ENCODE measurements at regions not wholly inside any gene's neighbourhood (a gene's known extent, or its start where the extent isn't known, plus 50 kb on each side); places are given as distances from the start of the nearest gene placed in this dataset.

DNA sequence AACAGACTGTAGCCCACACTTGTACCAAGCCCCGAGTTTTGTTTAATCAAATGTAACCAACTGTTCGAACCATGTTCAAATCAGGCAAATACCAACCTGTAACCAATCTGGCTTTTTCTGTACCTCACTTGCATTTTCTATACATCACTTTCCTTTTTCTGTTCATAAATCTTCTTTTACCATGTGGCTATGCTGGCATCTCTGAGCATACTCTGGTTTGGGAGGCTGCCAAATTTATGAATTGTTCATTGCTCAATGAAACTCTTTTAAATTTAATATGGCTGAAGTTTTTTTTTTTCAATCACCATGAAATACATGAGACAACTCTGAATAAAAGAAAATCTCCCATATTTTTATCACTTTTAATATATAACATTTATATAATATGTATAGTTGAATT lies 256.1 kb downstream of the SLITRK6 start:
- DNase-seq (ENCODE audit: low spot score), result no peak

DNA sequence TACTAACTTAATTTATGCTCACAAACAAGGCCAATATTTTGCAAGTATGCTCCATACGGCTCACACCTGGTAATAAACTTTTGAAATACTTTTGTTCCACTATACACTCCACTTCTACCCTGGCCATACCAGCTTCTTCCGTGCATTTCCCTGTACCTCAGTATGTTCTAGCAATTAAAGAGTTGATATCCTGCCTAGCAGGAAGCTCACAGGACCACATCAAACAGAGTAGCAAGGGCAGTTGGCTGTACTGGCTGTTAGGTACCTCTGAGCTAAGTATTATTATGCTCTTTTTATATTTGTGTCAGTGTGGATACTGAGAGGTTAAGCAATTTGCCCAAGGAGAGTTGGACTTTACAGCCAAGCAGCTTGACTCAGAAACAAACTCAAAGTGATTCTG lies 257.7 kb downstream of the SLITRK6 start:
- DNase-seq (ENCODE audit: low spot score), result no peak

DNA sequence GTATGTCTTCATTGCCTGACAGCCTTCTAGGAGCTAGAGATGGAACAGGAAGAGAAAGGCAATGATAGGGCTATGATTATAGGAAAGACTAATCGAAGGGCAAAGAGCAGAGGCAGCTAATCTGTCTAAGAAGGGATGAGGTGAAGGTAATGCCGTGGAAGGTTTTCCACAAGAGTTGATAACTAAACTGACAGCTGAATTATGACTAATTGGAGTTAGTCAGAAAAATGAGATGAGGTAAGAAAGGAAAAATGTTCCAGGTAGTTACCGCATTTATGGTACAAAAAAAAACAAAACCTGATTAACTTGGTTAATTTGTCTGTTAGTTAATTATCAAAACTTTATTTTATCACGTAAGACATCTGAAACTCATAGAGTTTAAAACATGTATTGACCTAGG lies 260.3 kb downstream of the SLITRK6 start:
- DNase-seq (ENCODE audit: low spot score), result no peak

DNA sequence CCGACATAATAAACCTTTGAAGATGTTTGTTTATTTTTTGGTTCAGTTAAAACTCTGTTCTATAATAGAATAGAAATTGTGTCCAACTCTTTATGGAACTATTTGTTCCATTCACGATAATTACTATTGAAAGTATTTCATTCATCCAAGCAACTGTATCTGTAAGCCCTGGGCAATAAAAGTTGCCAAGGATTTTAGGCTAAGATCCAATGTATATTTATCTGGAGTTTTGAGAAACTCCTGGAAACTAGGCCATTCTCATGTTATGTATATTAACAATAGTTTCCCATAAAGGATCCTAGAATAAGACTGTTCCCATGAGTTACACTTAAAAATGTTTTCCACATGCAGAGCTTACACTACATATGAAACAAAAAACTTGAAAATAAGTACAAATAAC lies 261.6 kb downstream of the SLITRK6 start:
- DNase-seq (ENCODE audit: low spot score), result no peak

DNA sequence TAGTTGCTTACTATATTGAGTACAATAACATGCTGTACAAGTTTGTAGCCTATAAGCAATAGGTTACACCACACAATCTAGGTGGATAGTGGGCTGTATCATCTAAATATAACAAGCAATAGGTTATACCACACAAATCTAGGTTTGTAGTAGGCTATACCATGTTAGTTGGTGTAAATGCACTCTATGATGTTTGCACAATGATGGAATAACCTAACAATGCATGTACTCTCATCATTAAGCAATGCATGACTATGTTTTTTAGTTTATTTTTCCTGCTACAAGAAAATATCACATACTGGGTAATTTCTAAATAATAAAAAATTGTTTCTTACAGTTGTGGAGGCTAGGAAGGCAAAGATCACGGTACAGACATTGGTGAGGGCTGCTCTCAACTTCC lies 262.5 kb downstream of the SLITRK6 start:
- no peak for DNase-seq (ENCODE audit: low spot score)

DNA sequence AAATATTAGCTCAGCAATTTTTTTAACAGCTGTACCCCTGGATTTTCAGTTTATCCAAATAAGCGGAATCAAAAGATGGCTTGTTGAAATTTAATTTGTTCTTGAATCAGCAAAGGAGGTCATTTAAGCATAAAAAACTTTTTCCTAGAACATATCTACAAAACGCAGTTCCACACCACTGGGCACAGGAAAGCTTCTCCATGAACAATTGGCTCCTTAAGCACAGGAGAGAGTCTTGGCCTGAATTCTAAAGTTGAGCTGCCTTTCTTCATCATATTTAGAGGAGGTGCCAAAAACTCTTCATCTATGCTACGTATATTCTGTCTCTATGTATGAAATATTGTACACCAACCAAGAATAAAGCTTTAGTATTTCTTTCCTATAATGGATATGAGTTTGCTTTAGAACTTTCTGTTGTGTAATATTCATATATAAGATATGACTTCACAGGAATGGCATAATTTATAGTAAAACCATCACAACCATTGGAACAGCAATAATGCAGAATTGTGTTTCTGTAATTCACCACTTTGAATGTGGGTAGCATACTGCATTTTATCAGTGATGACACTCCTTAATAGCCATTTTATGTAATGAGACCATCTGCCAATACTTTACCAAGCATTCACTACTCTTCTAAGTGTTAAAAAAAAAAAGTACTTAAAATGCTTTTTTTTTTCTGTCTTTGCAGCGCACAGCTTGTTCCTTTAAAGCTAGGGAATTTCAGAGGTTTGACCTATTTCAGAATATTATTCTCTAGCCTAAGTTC lies 263.7 kb downstream of the SLITRK6 start:
- no peak for DNase-seq (ENCODE audit: low spot score)

DNA sequence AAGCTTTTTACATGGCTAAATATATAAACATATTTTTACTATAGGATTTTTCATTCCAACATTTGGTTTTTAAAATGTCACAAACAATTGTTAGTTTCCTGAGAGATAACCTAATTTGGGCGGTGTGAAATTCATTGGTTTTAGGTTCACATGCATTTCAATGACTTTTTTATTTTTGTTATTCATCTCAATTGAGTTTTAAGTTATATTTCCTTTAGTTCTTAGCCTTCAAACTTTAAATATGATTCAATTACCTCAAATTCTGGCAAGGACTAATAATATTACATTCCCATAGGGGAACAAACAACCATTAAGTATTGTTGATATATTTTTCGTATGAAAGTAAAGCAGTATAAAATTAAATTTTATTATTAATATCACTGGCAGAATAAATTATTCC lies 265.3 kb downstream of the SLITRK6 start:
- no peak for DNase-seq (ENCODE audit: low spot score)

DNA sequence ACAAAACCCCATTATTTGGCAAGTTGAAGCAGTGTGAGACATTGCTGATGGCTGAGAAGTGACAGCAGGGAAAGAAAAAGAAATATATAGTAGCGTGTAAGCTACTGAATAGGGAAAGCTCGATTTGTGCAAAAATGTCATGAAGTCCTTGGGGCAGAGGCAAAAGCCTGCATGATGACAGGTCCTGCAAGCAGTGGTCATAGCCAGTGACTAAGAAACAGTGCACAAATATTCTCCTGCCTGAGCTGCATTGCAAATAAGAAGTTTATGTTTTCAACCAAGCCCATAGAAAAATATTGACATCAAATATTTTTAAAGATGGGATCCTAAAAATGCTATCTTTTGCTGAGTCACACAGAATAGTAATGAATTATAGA lies 270.0 kb downstream of the SLITRK6 start:
- DNase-seq (ENCODE audit: low spot score), result no peak

DNA sequence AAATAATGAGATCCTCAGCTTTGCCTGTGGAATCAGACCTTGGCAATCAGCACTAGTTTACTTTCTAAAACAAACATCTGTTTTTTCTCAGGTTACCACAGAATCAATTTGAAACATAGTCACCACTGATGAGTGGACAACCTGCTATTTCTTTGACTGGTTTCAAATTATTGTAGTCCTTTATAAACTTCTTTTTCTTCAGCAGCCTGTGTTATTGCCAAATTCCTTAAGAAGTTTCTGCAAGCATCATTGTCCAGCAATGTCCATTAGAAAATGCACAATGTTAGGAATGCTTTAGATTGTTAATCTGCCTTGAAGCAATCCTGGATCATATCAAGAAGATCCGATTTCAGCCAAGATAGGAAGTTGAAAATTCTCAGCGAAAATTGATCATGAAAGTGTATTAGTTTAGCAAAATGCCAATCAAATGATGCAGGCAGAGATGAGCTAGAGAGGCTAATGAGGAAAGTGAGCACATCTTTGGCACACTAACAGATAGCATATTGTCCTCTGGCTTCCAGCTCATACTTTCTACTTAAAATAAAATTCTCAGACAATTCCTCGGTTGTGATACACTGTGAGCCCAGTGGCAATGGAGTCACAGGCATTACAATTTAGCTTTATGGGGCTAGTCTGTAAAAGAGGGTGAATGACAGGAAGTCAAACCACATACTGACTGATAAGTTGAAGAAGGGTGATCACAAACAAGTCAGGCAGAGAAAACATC lies 270.6 kb downstream of the SLITRK6 start:
- DNase-seq (ENCODE audit: low spot score), result no peak

DNA sequence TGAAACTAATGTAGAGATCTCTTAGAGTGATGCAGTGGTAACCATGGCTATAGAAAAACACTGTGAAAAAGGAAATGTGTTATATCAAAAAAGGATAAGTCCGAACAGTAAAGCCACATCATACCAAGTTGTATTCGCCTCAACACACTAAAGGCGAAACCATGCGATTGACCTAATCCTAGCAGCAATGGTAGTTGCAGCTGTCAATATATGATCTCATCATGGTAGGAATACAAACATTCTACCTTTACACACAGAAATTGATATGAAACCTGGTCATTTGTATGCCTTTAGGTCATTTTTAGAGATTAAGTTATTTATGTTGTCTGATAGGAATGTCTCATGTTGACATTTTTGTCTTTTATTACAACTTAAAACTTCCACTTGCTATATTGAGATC lies 271.9 kb downstream of the SLITRK6 start:
- no peak for DNase-seq (ENCODE audit: low spot score)

DNA sequence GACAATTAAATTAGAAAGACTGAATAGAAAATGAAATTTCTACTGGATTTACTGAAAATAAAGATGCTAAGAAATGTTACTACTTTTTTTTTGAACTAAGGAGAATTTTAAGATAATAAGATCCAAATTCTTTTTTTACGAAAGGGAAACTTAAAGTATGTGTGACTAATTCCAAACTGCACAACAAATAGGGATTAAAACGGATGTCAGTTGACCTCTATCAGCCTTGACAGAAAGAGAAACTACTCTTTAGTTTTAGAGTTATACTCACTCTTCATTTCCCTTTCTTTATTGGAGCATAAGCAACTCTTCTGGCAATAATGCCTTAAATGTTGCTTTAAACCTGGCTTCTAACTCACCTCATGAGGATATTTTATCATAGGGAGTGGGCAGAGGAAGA lies 273.8 kb downstream of the SLITRK6 start:
- no peak for DNase-seq (ENCODE audit: low spot score)

DNA sequence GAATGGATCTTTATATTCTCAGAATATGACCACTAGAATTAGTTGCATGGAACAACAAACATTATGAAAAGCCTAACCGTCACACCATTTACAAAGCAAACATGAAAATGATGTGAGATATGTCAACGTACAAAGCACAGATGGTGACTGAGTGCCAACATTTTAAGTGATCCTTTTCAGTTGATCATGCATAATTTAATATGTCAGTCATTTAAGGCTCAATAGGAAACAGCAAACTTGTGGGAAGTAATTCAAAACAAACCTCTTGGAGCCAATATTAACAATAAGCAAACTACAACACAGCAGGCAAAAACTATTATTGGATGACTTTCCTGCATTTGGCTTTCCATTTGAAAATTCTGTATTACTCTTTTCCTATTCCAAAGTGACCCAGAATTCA lies 277.6 kb downstream of the SLITRK6 start:
- no peak for DNase-seq (ENCODE audit: low spot score)

DNA sequence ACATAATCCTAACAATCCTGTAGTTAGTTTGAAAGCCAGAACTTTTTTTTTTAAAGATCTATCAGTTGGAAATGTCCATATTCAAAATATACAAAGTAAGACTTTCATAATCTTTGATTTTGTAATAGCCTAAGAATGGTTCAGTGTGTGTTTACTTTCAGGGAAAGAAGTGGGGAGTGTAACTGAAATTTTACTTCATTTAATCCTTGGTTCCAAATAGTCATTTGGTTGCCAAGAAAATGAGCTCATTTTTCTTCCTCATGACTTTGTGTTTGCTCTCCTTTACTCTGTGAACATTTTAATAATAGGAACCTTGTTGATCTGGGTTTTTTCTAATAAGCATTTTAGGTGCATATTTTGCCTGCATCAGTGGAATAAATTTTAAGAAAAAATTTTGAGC lies 278.8 kb downstream of the SLITRK6 start:
- no peak for DNase-seq (ENCODE audit: low spot score)

DNA sequence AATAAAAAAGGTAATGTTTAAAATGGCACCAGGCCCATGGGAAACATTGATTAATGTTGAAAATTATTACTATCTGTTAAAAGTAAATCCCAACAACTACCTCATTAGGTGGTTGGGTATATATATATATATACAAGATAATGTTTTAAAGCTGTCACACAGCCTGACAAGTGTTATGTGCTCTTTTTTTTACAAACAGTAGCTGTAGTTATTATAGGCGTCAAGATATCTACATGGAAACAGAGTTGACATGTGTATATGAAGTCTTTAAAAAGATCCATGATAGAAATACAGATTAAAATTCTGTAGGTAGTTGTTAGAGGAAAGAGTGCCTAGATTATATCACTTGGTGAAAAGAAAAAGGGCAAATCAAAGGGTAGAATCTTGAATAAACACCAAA lies 279.9 kb downstream of the SLITRK6 start:
- no peak for DNase-seq (ENCODE audit: low spot score)

DNA sequence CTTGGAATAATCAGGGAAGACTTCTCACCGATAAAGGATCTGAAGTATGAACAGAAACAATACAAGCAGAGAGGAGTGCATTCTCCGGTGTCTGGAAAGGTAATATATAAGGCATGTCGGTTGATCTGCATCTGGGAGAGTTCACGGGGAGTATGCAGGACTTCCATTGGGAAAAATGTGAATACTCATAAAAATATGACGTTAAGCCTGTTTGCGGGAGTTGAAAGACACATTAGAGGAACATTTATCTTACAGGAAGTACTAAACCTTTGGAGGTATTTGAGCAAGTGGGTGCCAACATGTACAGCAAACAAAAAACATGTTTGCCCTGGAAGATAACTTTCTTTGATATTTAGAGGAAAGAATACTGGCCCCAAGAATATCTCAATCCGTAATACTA lies 286.8 kb downstream of the SLITRK6 start:
- DNase-seq (ENCODE audit: low spot score), result no peak

DNA sequence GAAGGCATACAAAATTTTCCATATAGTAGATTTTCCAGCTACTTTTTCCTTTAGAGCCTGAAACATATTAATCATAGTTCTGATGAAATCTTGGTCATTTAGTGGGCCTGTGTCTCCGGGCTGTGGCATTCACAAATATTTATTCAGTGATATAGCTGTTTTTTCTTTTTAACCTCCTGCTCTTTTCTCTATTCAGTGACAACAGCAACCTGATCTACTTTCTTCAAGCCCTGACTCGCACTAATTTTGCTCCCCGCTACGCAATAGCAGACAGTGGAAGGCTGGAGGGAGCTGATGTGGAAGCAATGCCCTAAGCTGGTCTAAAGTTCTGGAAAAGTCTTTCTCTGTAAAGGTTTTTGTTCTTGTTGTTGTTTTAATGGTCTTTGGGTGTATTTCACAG lies 289.7 kb downstream of the SLITRK6 start:
- peak; percentile 69 for DNase-seq (ENCODE audit: low spot score)

DNA sequence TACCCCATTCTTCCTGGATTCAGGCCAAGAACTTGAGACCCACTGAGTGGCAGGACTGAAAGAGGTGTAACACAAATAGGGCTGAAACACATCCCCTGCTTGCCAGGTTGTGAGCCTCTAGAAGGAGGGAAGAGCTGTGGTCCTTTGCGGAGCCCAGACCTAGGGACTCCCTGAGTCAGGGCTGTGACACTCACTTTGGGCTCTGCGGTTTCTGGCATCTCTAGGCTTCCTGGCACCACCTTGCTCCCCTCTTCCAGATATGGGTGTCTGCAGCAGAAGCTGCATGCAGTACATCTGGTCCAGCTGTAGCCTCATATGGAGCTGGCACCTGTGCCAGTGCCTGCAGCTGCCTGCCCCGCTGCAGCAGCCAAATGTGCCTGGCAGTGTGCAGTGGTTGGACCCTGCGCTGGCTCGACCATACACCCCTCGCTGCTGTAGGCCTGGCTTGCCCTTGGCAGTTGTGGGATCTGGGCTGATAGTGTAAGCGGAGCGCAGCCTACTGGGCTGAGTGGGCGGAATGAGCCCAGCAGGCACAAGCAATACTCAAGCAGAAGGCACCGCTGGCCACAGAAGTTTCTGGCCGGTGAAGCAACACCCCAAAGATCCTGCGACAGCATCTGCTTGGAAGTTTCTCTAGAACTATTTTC lies 290.4 kb downstream of the SLITRK6 start:
- peak; percentile 60 for DNase-seq (ENCODE audit: low spot score)

DNA sequence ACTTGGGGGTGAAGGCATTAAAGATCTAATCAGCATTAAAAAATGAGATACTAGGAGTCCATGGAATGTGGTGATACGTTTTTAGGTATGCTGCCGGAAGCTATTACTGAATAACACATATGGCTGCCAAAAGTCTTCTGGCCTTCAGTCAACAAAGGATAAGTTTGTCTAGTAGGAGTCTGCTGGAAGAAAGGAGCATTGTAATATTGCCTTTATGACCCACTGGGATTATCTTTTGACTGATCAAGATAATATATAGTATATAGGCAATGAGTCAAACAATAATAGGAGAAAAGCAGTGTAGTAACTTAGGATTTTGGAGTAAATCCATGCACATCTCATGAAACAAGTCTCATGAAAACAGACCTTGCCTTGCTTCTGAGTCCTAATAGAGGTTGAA lies 295.4 kb downstream of the SLITRK6 start:
- no peak for DNase-seq (ENCODE audit: low spot score)

DNA sequence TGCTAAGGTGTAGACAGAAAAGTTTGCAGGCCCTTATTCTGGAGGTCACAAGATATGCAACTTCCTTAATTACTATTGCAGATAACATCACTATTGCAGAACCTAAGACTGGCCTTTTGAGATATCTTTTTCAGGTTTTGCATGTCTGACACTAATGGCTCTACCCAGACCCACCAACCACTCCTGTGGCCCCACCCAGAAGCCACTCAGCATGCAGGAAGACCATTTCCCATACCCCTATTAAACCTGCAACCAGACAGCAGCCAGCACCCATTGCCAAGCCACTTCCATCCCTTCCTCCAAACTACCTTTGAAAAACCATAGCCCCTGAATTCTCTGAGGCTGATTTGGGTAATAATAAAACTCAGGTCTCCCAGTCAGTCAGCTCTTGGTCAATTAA lies 297.6 kb downstream of the SLITRK6 start:
- DNase-seq (ENCODE audit: low spot score), result no peak

DNA sequence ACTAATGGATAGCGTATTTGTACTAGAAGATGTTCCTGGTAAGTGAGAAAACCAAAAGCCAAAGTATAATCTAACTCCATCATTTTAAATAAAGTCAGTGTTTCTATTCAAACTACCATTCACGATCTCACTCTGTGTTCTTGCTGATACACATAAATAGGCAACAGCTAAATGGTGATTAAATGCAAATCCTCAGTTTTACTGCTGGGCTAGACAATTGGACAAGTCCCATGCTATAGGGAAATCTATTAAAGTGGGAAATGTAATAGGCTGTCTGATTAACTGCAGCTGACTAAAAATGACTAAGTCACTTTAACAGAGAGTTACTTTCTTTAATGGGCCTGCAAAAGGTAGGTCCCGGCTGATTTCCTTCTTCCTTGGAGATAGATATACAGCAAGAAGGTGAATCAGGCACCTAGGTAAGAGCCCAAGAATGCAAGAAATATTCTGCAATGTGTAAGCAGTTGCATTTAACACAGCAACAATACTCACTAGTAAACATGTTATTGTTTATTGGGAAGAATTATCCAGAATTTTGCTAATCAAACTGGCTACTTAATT lies 298.4 kb downstream of the SLITRK6 start:
- DNase-seq (ENCODE audit: low spot score), result no peak

DNA sequence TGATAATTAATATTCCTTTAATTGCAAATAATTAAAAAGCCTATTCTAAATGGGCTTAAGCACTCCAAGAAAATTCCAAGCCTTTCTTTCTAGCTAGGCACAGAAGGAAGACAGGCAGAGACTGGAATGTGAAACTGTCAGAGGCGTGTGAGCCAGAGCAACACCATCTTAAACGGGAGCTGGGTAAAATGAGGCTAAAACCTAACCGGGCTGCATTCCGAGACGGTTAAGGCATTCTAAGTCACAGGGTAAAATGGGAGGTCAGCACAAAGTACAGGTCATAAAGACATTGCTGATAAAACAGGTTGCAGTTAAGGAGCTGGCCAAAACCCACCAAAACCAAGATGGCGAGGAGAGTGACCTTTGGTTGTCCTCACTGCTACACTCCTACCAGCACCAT lies 300.4 kb downstream of the SLITRK6 start:
- DNase-seq (ENCODE audit: low spot score), result no peak

DNA sequence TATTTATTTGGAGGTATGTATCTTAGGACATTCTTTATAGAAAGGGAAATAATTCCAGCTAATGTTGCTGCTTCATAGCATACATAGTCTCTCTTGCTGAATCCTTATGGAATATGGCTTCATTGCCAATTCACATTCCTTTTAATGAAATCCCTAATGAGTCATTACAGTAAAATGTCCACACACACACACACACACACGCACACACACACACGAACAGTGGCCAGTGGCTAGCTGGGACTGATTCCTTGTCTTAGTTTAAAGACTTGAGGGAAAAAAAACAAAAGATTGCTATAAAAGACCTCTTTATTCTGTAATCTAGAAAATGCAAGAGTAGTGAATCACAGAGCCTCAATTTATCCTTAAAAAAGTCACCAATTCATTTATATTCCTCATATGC lies 301.6 kb downstream of the SLITRK6 start:
- DNase-seq (ENCODE audit: low spot score), result no peak

DNA sequence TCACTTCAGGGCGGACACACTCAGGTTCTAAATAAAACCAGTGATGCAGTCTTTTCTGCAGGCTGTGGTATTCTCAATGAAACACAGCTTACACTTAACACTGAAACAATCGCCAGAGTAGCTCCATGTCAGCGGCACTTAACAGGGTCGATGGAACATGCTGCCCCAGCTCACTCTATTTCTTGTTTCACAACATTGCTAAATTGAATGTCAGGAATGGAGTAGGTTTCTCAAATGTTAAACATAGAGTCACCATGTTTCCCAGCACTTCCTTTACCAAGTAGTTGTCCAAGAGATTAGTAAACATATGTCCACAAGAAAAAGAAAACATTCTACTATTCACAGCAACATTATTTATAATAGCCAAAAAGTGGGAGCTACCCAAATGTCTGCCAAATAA lies 306.9 kb downstream of the SLITRK6 start:
- DNase-seq (ENCODE audit: low spot score), result no peak
